ENCODE measurements at regions not wholly inside any gene's neighbourhood (a gene's known extent, or its start where the extent isn't known, plus 50 kb on each side); places are given as distances from the start of the nearest gene placed in this dataset.

GRCh38 chr14:98181241-98181640 lies 1090.8 kb downstream of the BCL11B start:
- H3K4me3 ChIP-seq (ENCODE audit: low read depth, low read length), result no peak overlapping the region
- no peak for TF ChIP-seq POLR2A (IDR thresholded peaks at IDR 0.05; ENCODE audit: extremely low read depth, insufficient read length)
- no peak for TF ChIP-seq MAX (IDR thresholded peaks at IDR 0.05; ENCODE audit: low read depth, low read length)
- TF ChIP-seq MYC (IDR thresholded peaks at IDR 0.05; ENCODE audit: low read depth, low read length), result no peak
- no peak for TF ChIP-seq CTCF (IDR thresholded peaks at IDR 0.05; ENCODE audit: low read depth, low read length)
- no peak for DNase-seq (ENCODE audit: low read depth)

- TF ChIP-seq MYC (IDR thresholded peaks at IDR 0.05; ENCODE audit: low read depth, low read length) (no peak), MAX (IDR thresholded peaks at IDR 0.05; ENCODE audit: low read depth, low read length) (no peak), CTCF (IDR thresholded peaks at IDR 0.05; ENCODE audit: low read depth, low read length) (no peak), POLR2A (IDR thresholded peaks at IDR 0.05; ENCODE audit: extremely low read depth, insufficient read length) (no peak)
- no peak for DNase-seq (ENCODE audit: low read depth)
- no peak overlapping the region for H3K4me3 ChIP-seq (ENCODE audit: low read depth, low read length)
Observed at GRCh38 chr14:98181768-98182167, 1090.2 kb downstream of the BCL11B start.

GRCh38 chr14:98182393-98183055 lies 1089.5 kb downstream of the BCL11B start:
- no peak overlapping the region for H3K4me3 ChIP-seq (ENCODE audit: low read depth, low read length)
- DNase-seq (ENCODE audit: low read depth), result no peak
- TF ChIP-seq POLR2A (IDR thresholded peaks at IDR 0.05; ENCODE audit: extremely low read depth, insufficient read length), result no peak
- TF ChIP-seq MAX (IDR thresholded peaks at IDR 0.05; ENCODE audit: low read depth, low read length), result no peak

GRCh38 chr14:98183556-98183955 lies 1088.4 kb downstream of the BCL11B start:
- TF ChIP-seq POLR2A (IDR thresholded peaks at IDR 0.05; ENCODE audit: extremely low read depth, insufficient read length) (no peak), CTCF (IDR thresholded peaks at IDR 0.05; ENCODE audit: low read depth, low read length) (no peak), MYC (IDR thresholded peaks at IDR 0.05; ENCODE audit: low read depth, low read length) (no peak), MAX (IDR thresholded peaks at IDR 0.05; ENCODE audit: low read depth, low read length) (no peak)
- no peak for DNase-seq (ENCODE audit: low read depth)
- no peak overlapping the region for H3K4me3 ChIP-seq (ENCODE audit: low read depth, low read length)

- DNase-seq (ENCODE audit: low read depth), result no peak
- no peak overlapping the region for H3K4me3 ChIP-seq (ENCODE audit: low read depth, low read length)
Observed at GRCh38 chr14:98184457-98184856, 1087.5 kb downstream of the BCL11B start.

More at GRCh38 chr14:98184457-98184856, 1087.5 kb downstream of the BCL11B start:
- no peak for TF ChIP-seq MYC (IDR thresholded peaks at IDR 0.05; ENCODE audit: low read depth, low read length)
- TF ChIP-seq MAX (IDR thresholded peaks at IDR 0.05; ENCODE audit: low read depth, low read length), result no peak
- no peak for TF ChIP-seq POLR2A (IDR thresholded peaks at IDR 0.05; ENCODE audit: extremely low read depth, insufficient read length)
- TF ChIP-seq CTCF (IDR thresholded peaks at IDR 0.05; ENCODE audit: low read depth, low read length), result no peak

Measured in NB4 (cell line).